ENCODE measurements at regions not wholly inside any gene's neighbourhood (a gene's known extent, or its start where the extent isn't known, plus 50 kb on each side); places are given as distances from the start of the nearest gene placed in this dataset.

DNA sequence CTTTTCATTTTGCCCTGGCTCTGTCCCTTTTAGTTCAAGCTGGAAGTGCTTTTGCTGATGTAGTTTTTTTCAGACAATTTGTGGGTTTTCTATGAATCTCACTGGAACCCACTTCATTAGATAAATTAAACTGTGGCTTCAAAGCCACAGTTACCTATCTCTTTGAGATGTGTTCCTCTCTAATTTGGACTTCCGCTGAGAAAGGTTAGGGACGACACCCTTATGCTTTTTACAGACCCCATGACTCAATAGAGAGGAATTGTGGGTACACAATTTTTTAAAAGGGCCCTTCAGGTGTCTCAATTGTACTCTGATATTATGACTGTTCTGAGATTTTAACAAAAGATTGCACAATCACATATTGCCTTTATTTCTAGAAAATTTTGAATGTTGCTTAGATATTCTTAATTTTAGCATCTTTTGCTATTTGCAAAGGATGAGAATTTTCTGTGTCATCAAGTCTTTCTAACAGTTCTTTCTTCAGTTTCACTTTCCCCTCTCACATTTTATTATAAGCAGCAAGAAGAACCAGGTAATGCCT is 110.6 kb downstream of the GADD45G start:
- H3K9me3 ChIP-seq (ENCODE audit: insufficient read depth, low read length): no peaks in the 10 kb centered on the region
- H3K4me3 ChIP-seq (ENCODE audit: insufficient read length, low read depth): no peak overlapping the region
- TF ChIP-seq YY1 (IDR thresholded peaks at IDR 0.05; ENCODE audit: insufficient read depth, insufficient read length): no peak
- TF ChIP-seq SUZ12 (IDR thresholded peaks at IDR 0.05; ENCODE audit: extremely low read depth, insufficient read depth, insufficient read length): no peak
- no peak for TF ChIP-seq ZNF274 (IDR thresholded peaks at IDR 0.05; ENCODE audit: low read depth, low read length)

GRCh38 chr9:89715881-89716280 is 111.1 kb downstream of the GADD45G start:
- no peak for DNase-seq (ENCODE audit: low read depth, low spot score)
- TF ChIP-seq YY1 (IDR thresholded peaks at IDR 0.05; ENCODE audit: insufficient read depth, insufficient read length) (no peak), SUZ12 (IDR thresholded peaks at IDR 0.05; ENCODE audit: extremely low read depth, insufficient read depth, insufficient read length) (no peak), ZNF274 (IDR thresholded peaks at IDR 0.05; ENCODE audit: low read depth, low read length) (no peak)
- no peaks in the 10 kb centered on the region for H3K36me3 ChIP-seq (ENCODE audit: insufficient read depth, insufficient read length, low read length)

More for the DNA sequence above, 110.6 kb downstream of the GADD45G start:
- no peak overlapping the region for H3K9ac ChIP-seq (ENCODE audit: insufficient read length, low read depth)
- H3K4me1 ChIP-seq (ENCODE audit: insufficient read depth, insufficient read length): peaks cover 6% of the 10 kb centered on the region
- DNase-seq (ENCODE audit: low read depth, low spot score): no peak
- H3K27me3 ChIP-seq (ENCODE audit: insufficient read depth, insufficient read length): no peaks in the 10 kb centered on the region
- H3K36me3 ChIP-seq (ENCODE audit: insufficient read depth, insufficient read length, low read length): no peaks in the 10 kb centered on the region

DNA sequence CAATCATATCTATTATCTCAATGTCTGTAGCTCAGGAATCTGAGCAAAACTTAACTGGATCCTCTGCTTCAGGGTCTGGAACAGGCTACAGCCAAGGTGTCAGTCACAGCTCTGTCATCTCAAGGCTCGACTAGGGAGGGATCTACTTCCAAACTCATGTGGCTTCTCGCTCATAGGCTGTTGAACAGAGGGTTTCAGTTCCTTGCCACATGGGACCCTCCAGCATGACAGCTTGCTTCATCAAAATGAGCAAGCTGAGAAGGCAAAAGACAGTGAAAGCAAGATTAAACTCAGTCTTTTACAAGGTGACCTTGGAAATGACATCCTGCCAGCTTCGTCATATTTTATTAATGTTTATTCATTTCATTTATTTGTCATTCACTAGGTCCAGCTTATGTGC is 111.7 kb downstream of the GADD45G start:
- Histone ChIP-seq H3K4me3 (ENCODE audit: insufficient read length, low read depth) (no peak overlapping the region), H3K27me3 (ENCODE audit: insufficient read depth, insufficient read length) (no peaks in the 10 kb centered on the region), H3K36me3 (ENCODE audit: insufficient read depth, insufficient read length, low read length) (no peaks in the 10 kb centered on the region), H3K9me3 (ENCODE audit: insufficient read depth, low read length) (no peaks in the 10 kb centered on the region), H3K9ac (ENCODE audit: insufficient read length, low read depth) (no peak overlapping the region), H3K4me1 (ENCODE audit: insufficient read depth, insufficient read length) (peaks cover 5% of the 10 kb centered on the region)
- no peak for DNase-seq (ENCODE audit: low read depth, low spot score)
- TF ChIP-seq ZNF274 (IDR thresholded peaks at IDR 0.05; ENCODE audit: low read depth, low read length) (no peak), SUZ12 (IDR thresholded peaks at IDR 0.05; ENCODE audit: extremely low read depth, insufficient read depth, insufficient read length) (no peak), YY1 (IDR thresholded peaks at IDR 0.05; ENCODE audit: insufficient read depth, insufficient read length) (no peak)

More at GRCh38 chr9:89715881-89716280, 111.1 kb downstream of the GADD45G start:
- no peak overlapping the region for H3K9ac ChIP-seq (ENCODE audit: insufficient read length, low read depth)
- H3K4me3 ChIP-seq (ENCODE audit: insufficient read length, low read depth): no peak overlapping the region
- H3K4me1 ChIP-seq (ENCODE audit: insufficient read depth, insufficient read length): peaks cover 6% of the 10 kb centered on the region
- H3K9me3 ChIP-seq (ENCODE audit: insufficient read depth, low read length): no peaks in the 10 kb centered on the region
- H3K27me3 ChIP-seq (ENCODE audit: insufficient read depth, insufficient read length): no peaks in the 10 kb centered on the region

DNA sequence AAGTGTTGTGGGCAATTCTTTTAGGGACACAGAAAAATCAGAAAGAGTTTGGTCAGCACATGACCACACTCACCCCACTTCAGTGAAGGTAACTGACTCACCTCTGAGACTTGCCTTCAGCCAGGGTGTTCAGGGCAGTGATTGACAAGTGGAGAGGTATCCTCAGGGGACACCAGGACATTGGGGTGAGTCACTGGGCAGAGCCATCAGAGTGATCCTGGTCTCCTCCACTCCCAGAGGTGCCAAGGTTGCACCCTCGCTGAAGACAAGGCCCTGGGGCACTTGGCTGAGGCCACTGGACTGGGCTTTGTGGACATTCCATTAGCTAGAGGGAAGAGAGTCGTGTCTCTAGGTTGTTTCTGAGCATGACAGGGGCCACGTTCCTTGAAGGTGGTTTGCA is 113.4 kb downstream of the GADD45G start:
- Histone ChIP-seq H3K9me3 (ENCODE audit: insufficient read depth, low read length) (no peaks in the 10 kb centered on the region), H3K4me1 (ENCODE audit: insufficient read depth, insufficient read length) (no peaks in the 10 kb centered on the region), H3K9ac (ENCODE audit: insufficient read length, low read depth) (no peak overlapping the region), H3K27me3 (ENCODE audit: insufficient read depth, insufficient read length) (no peaks in the 10 kb centered on the region), H3K36me3 (ENCODE audit: insufficient read depth, insufficient read length, low read length) (no peaks in the 10 kb centered on the region), H3K4me3 (ENCODE audit: insufficient read length, low read depth) (no peak overlapping the region)
- no peak for TF ChIP-seq ZNF274 (IDR thresholded peaks at IDR 0.05; ENCODE audit: low read depth, low read length)
- TF ChIP-seq YY1 (IDR thresholded peaks at IDR 0.05; ENCODE audit: insufficient read depth, insufficient read length): no peak
- no peak for TF ChIP-seq SUZ12 (IDR thresholded peaks at IDR 0.05; ENCODE audit: extremely low read depth, insufficient read depth, insufficient read length)
- DNase-seq (ENCODE audit: low read depth, low spot score): no peak

- no peaks in the 10 kb centered on the region for H3K27me3 ChIP-seq (ENCODE audit: insufficient read depth, insufficient read length)
- H3K4me1 ChIP-seq (ENCODE audit: insufficient read depth, insufficient read length): no peaks in the 10 kb centered on the region
- no peak overlapping the region for H3K9ac ChIP-seq (ENCODE audit: insufficient read length, low read depth)
- DNase-seq (ENCODE audit: low read depth, low spot score): no peak
- H3K4me3 ChIP-seq (ENCODE audit: insufficient read length, low read depth): no peak overlapping the region
- H3K9me3 ChIP-seq (ENCODE audit: insufficient read depth, low read length): no peaks in the 10 kb centered on the region
- no peaks in the 10 kb centered on the region for H3K36me3 ChIP-seq (ENCODE audit: insufficient read depth, insufficient read length, low read length)
- no peak for TF ChIP-seq SUZ12 (IDR thresholded peaks at IDR 0.05; ENCODE audit: extremely low read depth, insufficient read depth, insufficient read length)
These were observed 113.8 kb downstream of the GADD45G start for GRCh38 chr9:89718651-89719050.

DNA sequence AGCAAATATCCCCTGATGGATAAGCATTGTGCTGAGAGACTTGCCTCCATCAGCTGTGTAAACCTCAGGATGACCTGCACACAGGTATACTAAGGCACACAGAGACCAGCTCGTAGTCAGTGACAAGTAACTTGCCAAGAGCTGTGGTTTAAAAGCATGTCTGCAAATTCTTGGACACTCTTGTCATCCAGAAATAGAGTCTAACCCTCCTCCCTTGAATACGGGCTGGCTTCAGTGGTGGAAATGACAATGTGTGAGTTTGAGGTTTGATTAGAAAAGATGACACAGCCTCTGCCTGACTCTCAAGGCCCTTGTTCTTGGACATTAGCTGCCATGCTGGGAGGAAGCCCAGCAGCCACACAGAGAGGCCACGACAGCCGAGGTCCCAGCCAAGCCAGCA is 114.4 kb downstream of the GADD45G start:
- no peaks in the 10 kb centered on the region for H3K27me3 ChIP-seq (ENCODE audit: insufficient read depth, insufficient read length)
- no peak overlapping the region for H3K9ac ChIP-seq (ENCODE audit: insufficient read length, low read depth)
- no peaks in the 10 kb centered on the region for H3K4me1 ChIP-seq (ENCODE audit: insufficient read depth, insufficient read length)
- no peak for TF ChIP-seq SUZ12 (IDR thresholded peaks at IDR 0.05; ENCODE audit: extremely low read depth, insufficient read depth, insufficient read length)
- no peak for TF ChIP-seq ZNF274 (IDR thresholded peaks at IDR 0.05; ENCODE audit: low read depth, low read length)
- TF ChIP-seq YY1 (IDR thresholded peaks at IDR 0.05; ENCODE audit: insufficient read depth, insufficient read length): no peak
- H3K4me3 ChIP-seq (ENCODE audit: insufficient read length, low read depth): no peak overlapping the region
- no peaks in the 10 kb centered on the region for H3K9me3 ChIP-seq (ENCODE audit: insufficient read depth, low read length)
- H3K36me3 ChIP-seq (ENCODE audit: insufficient read depth, insufficient read length, low read length): no peaks in the 10 kb centered on the region
- DNase-seq (ENCODE audit: low read depth, low spot score): no peak

GRCh38 chr9:89720696-89721175 is 115.9 kb downstream of the GADD45G start:
- no peaks in the 10 kb centered on the region for H3K4me1 ChIP-seq (ENCODE audit: insufficient read depth, insufficient read length)
- no peak for TF ChIP-seq SUZ12 (IDR thresholded peaks at IDR 0.05; ENCODE audit: extremely low read depth, insufficient read depth, insufficient read length)
- no peak for TF ChIP-seq ZNF274 (IDR thresholded peaks at IDR 0.05; ENCODE audit: low read depth, low read length)
- TF ChIP-seq YY1 (IDR thresholded peaks at IDR 0.05; ENCODE audit: insufficient read depth, insufficient read length): no peak
- H3K36me3 ChIP-seq (ENCODE audit: insufficient read depth, insufficient read length, low read length): no peaks in the 10 kb centered on the region
- no peaks in the 10 kb centered on the region for H3K27me3 ChIP-seq (ENCODE audit: insufficient read depth, insufficient read length)
- no peak overlapping the region for H3K4me3 ChIP-seq (ENCODE audit: insufficient read length, low read depth)
- no peak overlapping the region for H3K9ac ChIP-seq (ENCODE audit: insufficient read length, low read depth)
- no peaks in the 10 kb centered on the region for H3K9me3 ChIP-seq (ENCODE audit: insufficient read depth, low read length)
- no peak for DNase-seq (ENCODE audit: low read depth, low spot score)
